GM19438 (cell line): ENCODE measurements at regions not wholly inside any gene's neighbourhood (a gene's known extent, or its start where the extent isn't known, plus 50 kb on each side); places are given as distances from the start of the nearest gene placed in this dataset.

ENCODE experiments used
- ATAC-seq: cut with Tn5 transposase; IDR thresholded peaks from one replicate; pipeline ENCODE4 v1.9.1; 2021; ENCODE audit warnings: low read depth; ENCODE audit not compliant: unreplicated experiment

DNA sequence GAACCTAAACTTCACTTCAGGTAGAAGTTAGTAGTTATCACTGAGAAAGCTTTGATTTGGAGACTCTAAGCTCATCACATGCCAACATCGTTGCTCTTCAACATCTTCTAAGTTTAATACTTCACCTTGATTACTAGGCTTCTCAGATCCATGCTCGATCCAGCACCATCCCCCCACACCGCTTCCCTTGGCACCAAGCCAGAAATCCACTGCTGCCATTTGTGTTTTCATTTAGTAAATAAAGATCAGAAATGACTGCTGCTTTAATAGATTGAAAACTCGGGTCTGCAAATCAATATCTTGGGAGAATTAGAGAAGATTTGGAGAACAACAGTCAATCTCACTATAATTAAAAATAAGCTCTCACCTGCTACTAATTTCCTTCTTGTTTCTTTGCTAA, 214.7 kb upstream of the NR4A3 start:
- ATAC-seq, result no peak

GRCh38 chr9:99607842-99608448, 213.7 kb upstream of the NR4A3 start:
- no peak for ATAC-seq

- ATAC-seq, result no peak
These were observed 207.3 kb upstream of the NR4A3 start for GRCh38 chr9:99614341-99614740.

DNA sequence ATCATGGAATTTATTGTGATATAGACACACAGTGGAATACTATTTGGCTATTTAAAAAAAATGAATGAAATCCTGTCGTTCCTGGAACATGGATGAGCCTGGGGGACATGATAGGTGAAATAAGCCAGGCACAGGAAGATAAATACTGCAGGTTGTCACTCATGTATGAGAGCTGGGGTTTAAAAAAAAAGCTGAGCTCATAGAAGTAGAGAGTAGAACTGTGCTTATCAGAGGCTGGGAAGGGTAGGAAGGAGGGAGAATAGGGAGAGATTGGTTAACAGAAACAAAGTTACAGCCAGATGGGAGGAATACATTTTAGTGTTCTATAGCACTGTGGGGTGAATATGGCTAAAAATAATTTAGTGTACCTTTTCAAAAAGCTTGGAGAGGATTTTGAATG, 200.6 kb upstream of the NR4A3 start:
- no peak for ATAC-seq

DNA sequence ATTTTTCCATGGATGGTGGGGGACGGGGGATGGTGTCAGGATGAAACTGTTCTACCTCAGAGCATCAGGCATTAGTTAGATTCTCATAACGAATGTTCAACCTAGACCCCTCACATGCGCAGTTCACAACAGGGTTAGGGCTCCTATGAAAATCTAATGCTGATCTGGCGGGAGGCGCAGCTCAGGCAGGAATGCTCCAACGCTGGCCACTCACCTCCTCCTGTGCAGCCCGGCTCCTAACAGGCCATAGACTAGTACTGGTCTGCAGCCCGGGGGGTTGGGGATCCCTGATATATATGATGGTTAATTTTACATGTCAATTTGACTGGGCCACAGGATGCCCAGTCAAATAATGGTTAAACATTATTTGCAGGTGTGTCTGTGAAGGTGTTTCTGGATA, 199.0 kb upstream of the NR4A3 start:
- no peak for ATAC-seq

DNA sequence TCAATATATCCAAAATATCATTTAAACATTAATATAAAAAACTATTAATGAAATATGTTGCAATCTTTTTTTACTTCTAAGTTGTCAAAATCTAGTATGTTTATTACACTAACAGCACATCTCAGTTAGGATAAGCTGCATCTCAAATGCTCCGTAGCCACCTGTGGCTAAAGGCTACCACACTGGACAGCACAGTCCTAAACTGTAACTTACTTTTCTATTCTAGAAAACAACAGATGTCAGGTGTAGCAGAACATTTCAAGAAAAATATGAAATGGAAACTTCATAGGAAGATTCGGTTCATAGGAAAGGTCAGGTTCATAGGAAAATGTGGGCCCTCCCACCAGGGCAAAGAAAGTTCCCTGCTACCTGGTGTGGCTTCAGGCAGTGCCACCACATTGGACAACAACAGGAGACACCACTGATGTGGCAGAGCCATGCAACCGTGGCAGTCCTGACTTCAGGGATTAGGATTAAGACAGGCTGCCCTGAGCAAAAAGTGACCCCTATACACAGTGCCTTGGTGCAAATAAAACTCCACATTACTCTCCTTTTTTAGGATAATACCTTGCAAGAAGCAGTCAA, 197.8 kb upstream of the NR4A3 start:
- no peak for ATAC-seq

DNA sequence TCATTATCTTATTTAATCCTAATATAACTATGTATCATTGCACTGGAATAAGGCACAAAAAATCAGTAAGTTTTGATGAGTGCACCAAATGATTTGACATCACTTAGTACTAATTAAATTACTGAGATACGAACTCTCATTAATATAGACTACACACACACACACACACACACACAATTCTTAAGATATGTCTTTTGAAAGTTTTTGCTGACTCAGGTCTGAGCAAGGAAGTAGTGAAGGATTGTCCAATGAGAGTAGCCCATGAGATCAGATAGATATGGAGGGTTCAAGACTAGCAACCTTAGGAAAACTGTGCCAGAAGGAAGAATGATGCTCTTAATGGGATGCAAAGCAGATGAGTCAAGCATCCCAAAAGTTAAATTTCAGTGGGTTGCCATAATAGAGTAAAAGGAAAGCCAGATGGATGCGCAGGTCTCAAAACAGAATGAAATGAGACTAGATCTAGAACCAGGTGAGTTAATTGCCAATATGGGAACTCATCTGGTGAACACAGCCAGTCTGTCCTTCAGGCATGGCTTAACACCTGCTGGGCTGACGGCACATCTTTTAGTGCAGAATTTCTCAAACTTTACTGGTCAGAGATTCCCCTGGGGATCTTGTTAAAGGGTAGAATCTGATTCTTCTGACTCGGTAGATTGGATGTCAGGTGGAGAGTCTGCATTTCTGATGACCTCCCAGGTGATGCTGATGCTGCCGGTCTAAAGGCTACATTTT, 197.0 kb upstream of the NR4A3 start:
- ATAC-seq, result no peak

DNA sequence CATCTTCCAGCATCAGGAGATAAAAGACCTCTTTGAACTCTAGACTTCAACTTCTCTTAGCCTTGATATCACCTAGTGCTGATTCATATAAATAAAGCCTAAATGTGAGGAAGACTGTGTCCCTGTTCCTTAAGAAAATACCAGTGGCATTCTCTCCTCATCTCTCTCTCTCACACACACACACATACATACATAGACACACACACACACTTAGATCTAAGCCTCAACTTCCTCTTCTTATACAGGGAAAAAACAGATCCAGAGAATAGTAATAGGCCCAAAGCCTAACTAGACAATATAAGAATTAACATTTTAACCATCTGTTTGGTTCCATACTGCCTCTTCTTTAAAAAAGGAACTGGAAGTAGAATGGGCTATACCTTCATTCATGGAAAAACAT, 195.3 kb upstream of the NR4A3 start:
- no peak for ATAC-seq

GRCh38 chr9:99628285-99628684, 193.4 kb upstream of the NR4A3 start:
- ATAC-seq, result no peak

DNA sequence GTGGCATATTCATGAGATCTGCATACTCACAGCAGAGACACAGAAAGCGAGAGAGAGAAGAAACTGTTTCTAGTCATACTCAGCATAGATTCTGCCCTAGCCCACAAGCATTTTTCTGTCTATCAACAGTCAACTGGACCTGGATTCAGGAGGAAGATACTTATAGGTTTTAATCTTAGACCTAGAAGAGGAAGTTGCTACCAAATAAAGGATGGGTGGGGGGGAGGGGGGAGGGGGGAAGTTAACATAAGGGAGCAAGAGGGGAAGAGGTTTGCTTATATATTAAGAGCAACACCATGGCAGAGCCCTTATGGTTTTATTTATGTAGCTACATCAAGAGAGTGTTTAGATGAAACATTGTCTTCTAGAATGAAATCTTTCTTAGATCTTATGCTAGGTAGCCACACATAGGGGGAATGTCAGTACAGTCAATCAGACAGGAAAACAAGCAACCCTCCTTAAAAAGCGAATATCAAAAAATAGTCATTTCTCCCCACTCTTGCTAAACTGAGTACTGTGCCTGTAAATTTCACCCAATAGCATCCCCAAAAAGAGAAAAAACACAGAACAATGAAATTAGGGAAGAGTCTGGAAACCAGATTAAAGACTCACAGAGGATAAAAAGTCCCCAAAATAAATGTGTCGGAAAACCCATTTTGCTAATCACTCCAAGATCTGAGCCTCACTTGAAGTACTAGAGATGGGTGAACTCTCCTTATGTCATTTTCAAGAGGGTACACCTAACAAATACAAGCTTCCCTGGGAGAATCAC, 192.7 kb upstream of the NR4A3 start:
- ATAC-seq, result no peak

DNA sequence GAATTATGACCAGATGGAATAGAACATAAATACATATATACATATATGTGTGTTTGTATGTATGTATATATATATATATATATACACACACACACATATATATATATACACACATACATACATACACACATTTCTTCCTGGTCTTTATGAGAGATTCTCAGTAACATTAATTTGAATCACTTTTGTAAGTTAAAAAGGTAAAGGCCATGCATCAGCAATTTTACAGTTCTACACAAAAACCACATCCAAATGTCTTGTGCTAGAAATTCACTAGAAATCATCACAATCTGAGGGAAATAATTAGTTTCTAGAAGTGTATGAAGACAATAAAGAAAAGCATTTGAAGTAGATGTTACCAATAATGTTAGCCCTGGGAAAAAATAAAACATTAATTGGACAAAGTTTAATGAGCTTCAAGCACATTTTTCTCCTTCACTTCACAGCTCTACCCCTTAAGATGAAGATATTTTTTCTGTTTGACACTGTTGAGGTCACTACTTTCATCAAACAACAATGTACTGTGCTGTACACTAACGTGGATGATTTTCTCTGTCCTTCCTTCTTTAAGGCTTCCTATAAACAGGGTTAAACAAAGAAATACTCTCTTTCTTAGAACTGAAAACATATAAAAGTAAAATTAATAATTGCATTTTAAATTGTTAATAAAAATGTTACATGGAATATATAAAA, 189.2 kb upstream of the NR4A3 start:
- ATAC-seq, result no peak

- no peak for ATAC-seq
These were observed 188.4 kb upstream of the NR4A3 start for GRCh38 chr9:99633265-99633664.

GRCh38 chr9:99634186-99634585, 187.5 kb upstream of the NR4A3 start:
- ATAC-seq, result no peak

- no peak for ATAC-seq
These were observed 186.7 kb upstream of the NR4A3 start for GRCh38 chr9:99635032-99635431.

GRCh38 chr9:99637641-99638040, 184.0 kb upstream of the NR4A3 start:
- no peak for ATAC-seq

DNA sequence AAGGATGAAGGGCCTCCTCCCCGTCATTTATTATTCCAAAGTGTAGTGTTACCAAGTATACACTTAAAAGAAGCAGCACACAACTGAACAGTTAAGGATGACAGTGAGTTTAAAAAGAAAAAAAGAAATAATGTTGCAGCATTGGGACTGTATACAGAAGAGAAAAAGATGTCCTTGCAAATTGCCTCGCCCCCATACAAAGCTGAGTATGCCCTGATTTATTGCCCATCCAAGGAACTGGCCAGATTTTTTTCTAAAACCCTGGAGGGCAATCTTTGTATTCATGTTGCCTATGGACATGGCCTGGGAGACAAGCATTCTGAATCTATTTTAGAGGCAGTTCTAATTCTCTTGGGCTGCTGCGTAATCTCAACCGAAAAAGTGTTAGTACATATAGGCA, 182.7 kb upstream of the NR4A3 start:
- no peak for ATAC-seq

DNA sequence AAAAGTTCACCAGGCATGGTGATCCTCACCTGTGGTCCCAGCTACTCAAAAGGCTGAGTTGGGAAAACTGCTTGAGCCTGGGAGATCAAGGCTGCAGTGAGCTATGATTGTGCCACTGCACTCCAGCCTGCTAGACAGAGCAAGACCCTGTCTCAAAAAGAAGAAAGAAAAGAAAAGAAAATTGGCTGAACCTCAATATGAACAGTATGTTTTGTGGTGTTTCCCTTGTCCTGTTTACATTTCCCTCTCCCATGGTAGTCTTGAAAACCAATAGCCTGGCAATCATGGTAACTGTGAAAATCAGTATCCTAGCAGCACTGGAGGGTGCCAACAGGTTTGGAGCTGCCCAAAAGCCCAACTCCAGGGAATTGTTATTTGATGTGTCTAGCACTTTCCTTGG, 174.1 kb upstream of the NR4A3 start:
- no peak for ATAC-seq

- ATAC-seq, result no peak
These were observed 171.4 kb upstream of the NR4A3 start for GRCh38 chr9:99650187-99650874.

- peak; percentile 71 for ATAC-seq
These were observed 161.5 kb upstream of the NR4A3 start for GRCh38 chr9:99660191-99660636.

- ATAC-seq, result no peak
These were observed 158.4 kb upstream of the NR4A3 start for GRCh38 chr9:99663297-99663696.
